Epithelial cell of esophagus (primary cell): ENCODE measurements at regions not wholly inside any gene's neighbourhood (a gene's known extent, or its start where the extent isn't known, plus 50 kb on each side); places are given as distances from the start of the nearest gene placed in this dataset.
A peak's percentile ranks its signal among the peaks of the same experiment; 100 is the strongest.

Source experiments
- DNase-seq: peaks from one replicate; pipeline ENCODE4 v3.0.0; 2010; ENCODE audit warnings: low read depth
- H3K4me3 ChIP-seq: 2 replicates; pipeline ENCODE4 v1.5.1; 2011; ENCODE audit warnings: mild to moderate bottlenecking, low read length, control low read depth
- CTCF ChIP-seq: IDR thresholded peaks from 2 replicates; pipeline ENCODE4 v1.5.1; 2011; ENCODE audit warnings: low read depth, mild to moderate bottlenecking, low read length, control low read depth, inconsistent platforms; ENCODE audit not compliant: insufficient read depth; ENCODE audit errors: missing control alignments

DNA sequence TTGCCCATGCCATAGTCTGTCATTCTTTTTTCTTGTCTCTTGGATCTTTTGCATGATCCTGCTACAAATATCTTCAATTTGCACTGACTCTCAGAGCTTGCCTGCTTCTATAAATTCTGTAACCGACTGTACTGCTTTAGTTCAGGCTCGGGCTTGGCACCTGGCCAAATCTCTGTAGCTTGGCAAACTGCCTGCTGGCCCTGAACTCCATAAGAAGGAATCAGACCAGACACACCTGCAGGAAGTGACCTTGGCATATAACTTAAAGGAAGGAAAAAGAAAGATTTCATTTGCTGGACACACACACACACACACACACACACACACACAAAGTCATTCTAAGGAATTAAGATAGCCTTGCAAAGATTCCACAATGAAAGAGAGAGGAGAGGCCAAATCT is 291.2 kb upstream of the DDX18 start:
- H3K4me3 ChIP-seq: no peak overlapping the region
- no peak for TF ChIP-seq CTCF
- peak; percentile 52 for DNase-seq

GRCh38 chr2:117523711-117524238 is 290.7 kb upstream of the DDX18 start:
- no peak for DNase-seq
- no peak overlapping the region for H3K4me3 ChIP-seq
- no peak for TF ChIP-seq CTCF

DNA sequence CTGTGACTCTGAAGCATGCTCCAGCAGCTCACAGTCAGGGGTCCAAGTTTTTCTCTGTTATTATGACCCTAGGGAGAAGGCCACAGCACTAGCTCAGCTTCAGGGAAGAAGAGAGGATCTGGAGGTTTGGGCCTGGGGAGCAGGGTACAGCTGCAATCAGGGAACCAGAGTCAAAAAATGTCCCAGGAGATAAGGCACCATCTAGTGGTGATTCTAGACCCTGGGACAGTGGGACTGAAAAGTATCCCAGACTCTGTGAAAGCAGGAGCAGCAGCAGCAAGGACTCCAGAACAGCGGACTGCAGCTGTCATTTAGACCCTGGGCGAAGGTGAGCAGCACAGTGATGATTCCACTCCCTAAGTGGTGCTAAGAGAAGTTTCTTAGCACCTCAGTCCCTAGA is 278.4 kb upstream of the DDX18 start:
- TF ChIP-seq CTCF: peak; percentile 28
- no peak overlapping the region for H3K4me3 ChIP-seq
- DNase-seq: no peak

DNA sequence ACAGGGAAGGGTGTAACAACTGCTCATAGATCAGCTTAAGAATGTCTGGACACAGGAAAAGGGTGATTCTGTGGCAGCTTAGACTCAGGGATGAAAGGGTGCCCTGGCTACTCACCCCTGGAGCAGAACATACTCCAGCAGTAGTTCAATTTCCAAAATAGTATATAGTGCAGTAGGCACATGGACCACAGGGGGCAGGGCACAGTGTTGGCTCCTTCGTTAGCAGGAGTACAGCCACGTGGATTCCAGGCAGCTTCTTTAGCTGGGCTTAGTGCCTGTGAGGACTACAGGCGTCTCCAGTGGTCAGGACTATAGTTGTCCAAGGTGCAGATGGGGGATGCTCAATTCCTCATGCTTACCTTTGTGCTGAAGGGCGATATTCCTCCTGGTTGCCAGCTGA is 277.5 kb upstream of the DDX18 start:
- no peak overlapping the region for H3K4me3 ChIP-seq
- no peak for DNase-seq
- TF ChIP-seq CTCF: no peak

- no peak overlapping the region for H3K4me3 ChIP-seq
- no peak for DNase-seq
- no peak for TF ChIP-seq CTCF
These were observed 262.6 kb upstream of the DDX18 start for GRCh38 chr2:117551858-117552257.

DNA sequence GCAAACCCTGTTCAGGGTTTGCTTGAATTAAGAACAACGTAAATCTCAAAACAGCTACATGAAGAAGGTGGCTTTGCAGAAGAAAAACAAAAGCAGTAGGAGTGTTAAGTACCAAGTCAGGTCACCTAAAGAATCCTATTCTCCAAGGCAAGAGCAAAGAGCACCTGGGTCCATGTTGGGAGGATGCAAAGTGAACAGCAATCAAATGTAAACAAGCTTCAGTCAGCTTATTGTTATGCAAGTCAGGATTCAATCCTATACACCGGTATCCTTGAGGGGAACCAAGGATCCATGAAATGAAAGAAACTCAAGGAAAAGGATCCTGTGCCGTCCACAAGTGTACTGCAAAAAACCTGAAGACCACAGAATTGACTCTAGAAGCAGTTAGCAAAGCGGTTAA is 261.0 kb upstream of the DDX18 start:
- no peak for DNase-seq
- no peak overlapping the region for H3K4me3 ChIP-seq
- no peak for TF ChIP-seq CTCF

DNA sequence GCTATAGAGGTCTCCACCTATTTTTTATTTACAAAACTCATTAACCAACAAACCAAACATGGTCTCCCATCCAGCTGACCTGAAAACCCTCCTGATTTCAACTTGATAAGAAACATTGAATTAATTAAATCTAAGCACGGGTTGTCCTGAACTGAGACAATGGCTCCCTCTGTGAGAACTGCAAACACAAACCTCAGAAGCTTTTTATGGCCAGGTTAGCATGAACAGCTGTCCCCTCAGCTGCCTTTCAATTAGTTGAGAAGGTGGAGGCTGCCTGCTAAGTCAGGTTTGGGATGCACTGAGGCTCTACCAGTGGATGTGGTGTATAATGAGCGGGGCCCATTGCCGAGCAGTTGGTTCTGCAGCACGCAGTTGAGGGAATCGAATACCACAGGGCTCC is 258.5 kb upstream of the DDX18 start:
- no peak for TF ChIP-seq CTCF
- no peak overlapping the region for H3K4me3 ChIP-seq
- DNase-seq: no peak
